GM10248 (cell line): ENCODE measurements at regions not wholly inside any gene's neighbourhood (a gene's known extent, or its start where the extent isn't known, plus 50 kb on each side); places are given as distances from the start of the nearest gene placed in this dataset.

Experiments used
- CTCF ChIA-PET: fragments of 300-600 bp; sonication (Branson Sonifier 250); formaldehyde crosslinking; extraction: SDS; loops from one replicate; lab custom pipeline; 2021; ENCODE audit warnings: antibody characterized with exemption; lab: Yijun Ruan, JAX
- POLR2A ChIA-PET: fragments of 350-650 bp; sonication (Branson Sonifier 250); formaldehyde crosslinking; extraction: SDS; loops from one replicate; lab custom pipeline; 2020; ENCODE audit warnings: antibody characterized with exemption; lab: Yijun Ruan, JAX
- DNase-seq: peaks from one replicate; pipeline ENCODE4 v3.0.0; 2012; ENCODE audit errors: extremely low spot score
- TF ChIP-seq, protein P1 (sequence below): IDR thresholded peaks from 2 replicates; pipeline ENCODE4 v1.5.1; 2012; ENCODE audit warnings: mild to moderate bottlenecking, low read depth; ENCODE audit errors: extremely low read depth, missing control alignments, control extremely low read depth

DNA sequence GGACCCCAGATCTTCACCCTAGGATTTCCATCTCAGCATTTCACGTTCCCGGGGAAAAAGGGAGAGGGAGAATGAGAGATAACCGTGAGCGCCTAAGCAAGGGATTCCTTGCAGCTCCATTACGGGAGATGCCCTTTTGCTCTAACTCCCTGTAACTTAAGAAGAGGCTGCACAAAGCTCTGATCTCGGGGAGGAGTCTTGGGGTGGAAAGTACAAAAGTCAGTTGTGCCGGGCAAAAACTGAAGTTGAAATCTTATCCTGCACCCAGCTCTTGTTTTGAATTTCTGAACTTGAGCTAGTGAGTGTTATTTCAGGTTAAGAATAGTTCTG lies 256.4 kb upstream of the SOX21 start:
- DNase-seq, result no peak
- ChIA-PET CTCF (interaction anchor here (1.2 to 1.4 kb wide), 2 partner anchors 9 to 24 kb away, joined by 4 to 5 read pairs; no protein-coding TSS in a partner anchor), POLR2A (no interaction called here)
- TF ChIP-seq, protein P1, sequence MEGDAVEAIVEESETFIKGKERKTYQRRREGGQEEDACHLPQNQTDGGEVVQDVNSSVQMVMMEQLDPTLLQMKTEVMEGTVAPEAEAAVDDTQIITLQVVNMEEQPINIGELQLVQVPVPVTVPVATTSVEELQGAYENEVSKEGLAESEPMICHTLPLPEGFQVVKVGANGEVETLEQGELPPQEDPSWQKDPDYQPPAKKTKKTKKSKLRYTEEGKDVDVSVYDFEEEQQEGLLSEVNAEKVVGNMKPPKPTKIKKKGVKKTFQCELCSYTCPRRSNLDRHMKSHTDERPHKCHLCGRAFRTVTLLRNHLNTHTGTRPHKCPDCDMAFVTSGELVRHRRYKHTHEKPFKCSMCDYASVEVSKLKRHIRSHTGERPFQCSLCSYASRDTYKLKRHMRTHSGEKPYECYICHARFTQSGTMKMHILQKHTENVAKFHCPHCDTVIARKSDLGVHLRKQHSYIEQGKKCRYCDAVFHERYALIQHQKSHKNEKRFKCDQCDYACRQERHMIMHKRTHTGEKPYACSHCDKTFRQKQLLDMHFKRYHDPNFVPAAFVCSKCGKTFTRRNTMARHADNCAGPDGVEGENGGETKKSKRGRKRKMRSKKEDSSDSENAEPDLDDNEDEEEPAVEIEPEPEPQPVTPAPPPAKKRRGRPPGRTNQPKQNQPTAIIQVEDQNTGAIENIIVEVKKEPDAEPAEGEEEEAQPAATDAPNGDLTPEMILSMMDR, result no peak

DNA sequence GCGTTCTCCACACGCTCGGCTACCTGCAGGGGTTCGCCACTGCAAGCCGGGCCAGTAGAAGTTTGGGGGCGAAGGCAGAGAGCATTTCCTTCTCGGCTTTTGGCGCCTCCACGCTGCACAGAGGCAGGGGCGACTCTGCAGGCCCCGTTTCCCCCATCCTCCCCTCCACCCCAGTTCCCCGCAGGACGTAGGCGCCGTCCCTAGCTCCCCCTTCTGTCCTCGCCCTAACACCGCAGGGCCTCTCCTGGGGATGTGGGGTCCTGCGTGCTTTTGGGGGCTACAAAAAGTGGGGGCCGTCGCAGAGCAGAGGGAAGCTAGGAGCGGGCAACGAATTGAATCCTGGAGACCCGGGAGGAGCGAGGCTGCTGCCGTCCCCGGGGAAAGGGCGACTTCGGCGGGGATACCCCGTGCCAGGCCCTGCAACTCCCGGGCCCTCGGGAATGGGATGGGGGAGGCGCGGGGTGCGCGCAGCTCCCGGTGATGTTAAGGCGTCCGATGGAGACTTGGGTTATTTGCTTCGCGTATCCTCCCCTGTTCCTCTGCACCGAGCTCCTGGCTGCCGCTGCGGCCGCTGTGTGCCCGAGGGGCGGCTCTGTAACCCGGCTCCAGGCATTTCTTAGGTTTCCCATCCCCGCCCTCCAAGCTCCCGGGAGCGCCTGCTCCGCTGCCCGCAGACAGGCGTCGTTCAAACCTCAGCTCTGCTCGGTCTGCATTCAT lies 255.9 kb upstream of the SOX21 start:
- POLR2A ChIA-PET, result no interaction called here

DNA sequence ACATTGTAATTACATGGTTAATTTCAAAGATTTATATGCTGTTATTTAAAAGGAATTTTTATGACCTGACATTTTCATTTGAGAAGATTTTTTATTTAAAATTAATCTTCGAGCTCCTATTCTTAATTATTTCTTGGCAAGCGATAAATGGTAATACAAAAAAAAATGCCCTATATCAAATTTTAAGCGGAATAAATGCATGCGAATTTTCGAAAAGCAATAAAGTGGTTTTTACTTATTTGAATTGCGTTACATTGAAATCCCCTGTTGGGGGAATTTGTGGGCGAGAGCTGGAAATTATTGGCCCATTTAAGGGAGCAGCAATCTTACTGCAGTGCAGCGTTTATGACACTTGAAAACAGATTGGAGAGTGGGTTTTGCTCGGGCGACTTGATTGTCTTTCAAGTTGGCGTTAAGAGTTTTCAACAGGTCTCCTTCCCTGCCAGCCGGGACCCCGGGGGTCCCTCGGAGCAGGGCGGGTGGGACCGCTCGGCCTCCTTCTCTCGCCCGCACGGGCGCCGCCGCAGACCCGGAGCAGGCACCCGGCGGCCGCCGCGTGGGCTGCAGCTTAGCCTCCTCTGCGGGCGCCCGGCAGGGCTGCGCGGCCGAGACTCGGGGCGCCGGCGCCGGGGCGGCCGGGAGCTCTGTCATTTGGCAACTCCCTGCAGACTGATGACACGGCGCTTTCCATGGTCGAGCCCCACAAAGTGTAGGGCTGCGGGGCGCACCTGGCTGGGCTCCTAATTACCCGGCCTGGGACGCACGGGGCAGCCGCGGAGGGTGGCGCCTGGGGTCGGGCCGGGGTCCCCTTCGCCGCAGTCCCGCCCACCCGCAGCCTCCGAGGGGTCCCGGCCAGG lies 255.1 kb upstream of the SOX21 start:
- ChIA-PET POLR2A (no interaction called here), CTCF (no interaction called here)
- peak; percentile 37 for DNase-seq
- TF ChIP-seq, protein P1, result no peak

More for the DNA sequence above, 255.9 kb upstream of the SOX21 start:
- TF ChIP-seq, protein P1, result no peak
- CTCF ChIA-PET, result interaction anchor here (1.2 to 1.4 kb wide), 2 partner anchors 8 to 24 kb away, joined by 4 to 5 read pairs; no protein-coding TSS in a partner anchor
- peak; percentile 19 for DNase-seq

DNA sequence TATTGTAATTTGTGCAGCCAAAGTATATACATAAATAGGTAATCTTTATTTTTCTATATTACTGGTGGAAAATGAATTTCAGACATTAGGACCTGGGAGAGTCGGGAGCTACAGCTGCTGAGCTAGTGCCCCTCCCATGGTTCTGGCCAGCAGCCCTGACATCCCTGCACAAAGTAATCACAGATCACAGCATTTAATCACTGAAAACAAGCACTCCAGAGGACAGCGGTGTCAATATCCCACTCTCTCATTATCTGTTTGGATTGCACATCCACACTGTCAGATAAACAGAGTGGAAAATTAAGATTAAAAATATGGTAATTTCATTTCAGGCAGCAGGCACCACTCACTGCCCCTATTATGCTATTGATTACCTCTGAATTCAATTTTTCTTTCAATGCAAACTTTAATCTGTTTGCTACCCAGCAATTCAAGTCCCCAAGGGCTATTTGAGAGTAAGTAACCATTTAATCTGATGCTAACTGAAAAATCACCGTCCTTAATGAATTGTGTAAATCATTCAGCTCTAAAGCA lies 254.1 kb upstream of the SOX21 start:
- TF ChIP-seq, protein P1, result no peak
- ChIA-PET CTCF (interaction anchor here (1.0 kb wide), 1 partner anchor 28 kb away, joined by 3 read pairs; no protein-coding TSS in a partner anchor), POLR2A (no interaction called here)
- DNase-seq, result no peak

- CTCF ChIA-PET, result interaction anchor here (1.2 to 1.5 kb wide), 3 partner anchors 10 to 33 kb away, joined by 3 to 4 read pairs (median 3); no protein-coding TSS in a partner anchor
- no peak for DNase-seq
- POLR2A ChIA-PET, result no interaction called here
- TF ChIP-seq, protein P1, result no peak
These were observed 247.3 kb upstream of the SOX21 start for GRCh38 chr13:94959626-94960025.

GRCh38 chr13:94956417-94957110 lies 244.2 kb upstream of the SOX21 start:
- no peak for DNase-seq
- TF ChIP-seq, protein P1, result no peak
- ChIA-PET CTCF (interaction anchor here (1.0 kb wide), 1 partner anchor 22 kb away, joined by 3 read pairs; no protein-coding TSS in a partner anchor), POLR2A (no interaction called here)
